DOHH2 (cell line): ENCODE measurements at regions not wholly inside any gene's neighbourhood (a gene's known extent, or its start where the extent isn't known, plus 50 kb on each side); places are given as distances from the start of the nearest gene placed in this dataset.

Experiments used
- H3F3A ChIP-seq: fragments of 200-600 bp; sonication (generic), shearing (Covaris generic); 2 replicates; pipeline ENCODE4 v1.6.0; 2016; ENCODE audit warnings: antibody characterized with exemption, mild to moderate bottlenecking; ENCODE audit not compliant: control insufficient read depth, insufficient read depth
- H3K27ac ChIP-seq: fragments of 200-600 bp; sonication (generic); 2 replicates; pipeline ENCODE4 v1.5.1; 2014; ENCODE audit warnings: low read depth, mild to moderate bottlenecking, low read length, moderate library complexity
- H3K27me3 ChIP-seq: fragments of 200-600 bp; sonication (generic); 2 replicates; pipeline ENCODE4 v1.6.1; 2014; ENCODE audit warnings: mild to moderate bottlenecking, low read length, mixed read lengths; ENCODE audit not compliant: control insufficient read depth
- H3K36me3 ChIP-seq: fragments of 200-600 bp; sonication (generic); 2 replicates; pipeline ENCODE4 v1.6.1; 2014; ENCODE audit warnings: mild to moderate bottlenecking, low read length, moderate library complexity, mixed read lengths; ENCODE audit not compliant: control insufficient read depth
- H3K4me1 ChIP-seq: fragments of 200-600 bp; sonication (generic); 2 replicates; pipeline ENCODE4 v1.6.1; 2014; ENCODE audit warnings: mild to moderate bottlenecking, low read length, mixed read lengths; ENCODE audit not compliant: control insufficient read depth
- H3K4me2 ChIP-seq: fragments of 200-600 bp; sonication (generic); 2 replicates; pipeline ENCODE4 v1.6.0; 2014; ENCODE audit warnings: mild to moderate bottlenecking, low read length, moderate library complexity
- H3K4me3 ChIP-seq: fragments of 200-600 bp; sonication (generic); 2 replicates; pipeline ENCODE4 v1.5.1; 2014; ENCODE audit warnings: mild to moderate bottlenecking, low read length, mixed read lengths
- H3K79me2 ChIP-seq: fragments of 200-600 bp; sonication (generic); 2 replicates; pipeline ENCODE4 v1.6.1; 2014; ENCODE audit warnings: mild to moderate bottlenecking, low read length, mixed read lengths; ENCODE audit not compliant: control insufficient read depth
- H3K9me2 ChIP-seq: fragments of 200-600 bp; sonication (generic); replicated peaks from 2 replicates; pipeline ENCODE4 v1.6.1; 2014; ENCODE audit warnings: mild to moderate bottlenecking, low read length, mixed read lengths; ENCODE audit not compliant: control insufficient read depth
- H3K9me3 ChIP-seq: fragments of 200-600 bp; sonication (generic); 2 replicates; pipeline ENCODE4 v1.6.1; 2014; ENCODE audit warnings: antibody characterized with exemption, low read length, mixed read lengths; ENCODE audit not compliant: control insufficient read depth, insufficient read depth
- H4K20me1 ChIP-seq: fragments of 200-600 bp; sonication (generic); 2 replicates; pipeline ENCODE4 v1.6.0; 2014; ENCODE audit warnings: low read depth, mild to moderate bottlenecking, antibody characterized with exemption, low read length, moderate library complexity; ENCODE audit not compliant: control insufficient read depth, insufficient read depth
- CTCF ChIP-seq: fragments of 200-600 bp; sonication (generic); IDR thresholded peaks from one replicate; pipeline ENCODE4 v1.5.1; 2014; ENCODE audit warnings: antibody characterized with exemption, mild to moderate bottlenecking, low read depth, low read length; ENCODE audit not compliant: poor library complexity, severe bottlenecking
- EZH2phosphoT487 ChIP-seq: fragments of 200-600 bp; sonication (generic); IDR thresholded peaks from 2 replicates; pipeline ENCODE4 v1.6.1; 2017; ENCODE audit warnings: borderline replicate concordance, mild to moderate bottlenecking, antibody characterized with exemption, low read length, moderate library complexity, mixed read lengths

GRCh38 chr12:28650906-28651305 lies 460.6 kb downstream of the CCDC91 start:
- TF ChIP-seq CTCF (no peak), EZH2phosphoT487 (no peak)
- Histone ChIP-seq H3K27ac (no peak overlapping the region), H3K9me2 (no peaks in the 10 kb centered on the region), H3K4me1 (no peaks in the 10 kb centered on the region), H3F3A (no peaks in the 10 kb centered on the region), H3K4me3 (no peak overlapping the region), H3K27me3 (no peaks in the 10 kb centered on the region), H4K20me1 (no peaks in the 10 kb centered on the region), H3K79me2 (no peaks in the 10 kb centered on the region), H3K4me2 (no peak overlapping the region), H3K9me3 (no peaks in the 10 kb centered on the region), H3K36me3 (no peaks in the 10 kb centered on the region)

GRCh38 chr12:28652239-28652638 lies 462.0 kb downstream of the CCDC91 start:
- Histone ChIP-seq H3K36me3 (no peaks in the 10 kb centered on the region), H3K27ac (no peak overlapping the region), H3K4me2 (no peak overlapping the region), H3K4me3 (no peak overlapping the region), H3K27me3 (no peaks in the 10 kb centered on the region), H3K9me2 (no peaks in the 10 kb centered on the region), H3K4me1 (no peaks in the 10 kb centered on the region), H3K9me3 (no peaks in the 10 kb centered on the region), H3F3A (no peaks in the 10 kb centered on the region), H4K20me1 (no peaks in the 10 kb centered on the region), H3K79me2 (no peaks in the 10 kb centered on the region)
- TF ChIP-seq EZH2phosphoT487: no peak
- TF ChIP-seq CTCF: no peak

- no peak overlapping the region for H3K4me2 ChIP-seq
- no peaks in the 10 kb centered on the region for H3K36me3 ChIP-seq
- H4K20me1 ChIP-seq: no peaks in the 10 kb centered on the region
- H3F3A ChIP-seq: no peaks in the 10 kb centered on the region
- H3K4me1 ChIP-seq: no peaks in the 10 kb centered on the region
- no peak for TF ChIP-seq CTCF
- TF ChIP-seq EZH2phosphoT487: no peak
- H3K9me2 ChIP-seq: no peaks in the 10 kb centered on the region
- no peaks in the 10 kb centered on the region for H3K27me3 ChIP-seq
- H3K9me3 ChIP-seq: no peaks in the 10 kb centered on the region
- H3K4me3 ChIP-seq: no peak overlapping the region
- H3K79me2 ChIP-seq: no peaks in the 10 kb centered on the region
- H3K27ac ChIP-seq: no peak overlapping the region
Measured at GRCh38 chr12:28681980-28682379, 467.1 kb upstream of the FAR2 start.

GRCh38 chr12:28683366-28683765 lies 465.7 kb upstream of the FAR2 start:
- Histone ChIP-seq H3K79me2 (no peaks in the 10 kb centered on the region), H3K4me2 (no peak overlapping the region), H3K4me1 (no peaks in the 10 kb centered on the region), H3K9me2 (no peaks in the 10 kb centered on the region), H3K9me3 (no peaks in the 10 kb centered on the region), H3F3A (no peaks in the 10 kb centered on the region), H3K36me3 (no peaks in the 10 kb centered on the region), H3K27ac (no peak overlapping the region), H3K27me3 (no peaks in the 10 kb centered on the region), H4K20me1 (no peaks in the 10 kb centered on the region), H3K4me3 (no peak overlapping the region)
- TF ChIP-seq CTCF (no peak), EZH2phosphoT487 (no peak)
